Vagina (tissue), 2 donors: ENCODE measurements at regions not wholly inside any gene's neighbourhood (a gene's known extent, or its start where the extent isn't known, plus 50 kb on each side); places are given as distances from the start of the nearest gene placed in this dataset.

Source experiments
- POLR2A ChIP-seq, 2 donors: fragments of 450-650 bp; IDR thresholded peaks; one replicate each; pipeline ENCODE4 v1.6.1; 2017; ENCODE audit warnings: antibody characterized with exemption in 2 of 2, mild to moderate bottlenecking in 2 of 2, moderate library complexity in 2 of 2
- POLR2AphosphoS5 ChIP-seq, 2 donors: sonication (generic); formaldehyde crosslinking; IDR thresholded peaks; one replicate each; pipeline ENCODE4 v1.9.0; 2017; ENCODE audit warnings: antibody characterized with exemption in 2 of 2, mild to moderate bottlenecking in 2 of 2, low read depth in 1 of 2; ENCODE audit not compliant: insufficient read depth in 1 of 2

GRCh38 chr1:98461873-98462385 is 199.6 kb upstream of the SNX7 start:
- TF ChIP-seq POLR2AphosphoS5 (IDR thresholded peaks at IDR 0.05; ENCODE audit: insufficient read depth in 1 of 2, low read depth in 1 of 2) (no peak), POLR2A (IDR thresholded peaks at IDR 0.05) (no peak)
